Activated CD4-positive, alpha-beta T cell treated with anti-CD3 and anti-CD28 coated beads, Interleukin-2, amount 50 U/mL, for 24 hours (primary cell): ENCODE measurements at regions not wholly inside any gene's neighbourhood (a gene's known extent, or its start where the extent isn't known, plus 50 kb on each side); places are given as distances from the start of the nearest gene placed in this dataset.
"Not testable (repeated sequence)": the region's sequence is repeated elsewhere in the genome, so short reads cannot be mapped to it uniquely, and the experiment has no call there.

ENCODE experiments used
- DNase-seq, 2 donors: peaks; one replicate each; pipeline ENCODE4 v3.0.0-alpha.2; 2020; ENCODE audit warnings: low read depth in 1 of 2, low spot score in 1 of 2

DNA sequence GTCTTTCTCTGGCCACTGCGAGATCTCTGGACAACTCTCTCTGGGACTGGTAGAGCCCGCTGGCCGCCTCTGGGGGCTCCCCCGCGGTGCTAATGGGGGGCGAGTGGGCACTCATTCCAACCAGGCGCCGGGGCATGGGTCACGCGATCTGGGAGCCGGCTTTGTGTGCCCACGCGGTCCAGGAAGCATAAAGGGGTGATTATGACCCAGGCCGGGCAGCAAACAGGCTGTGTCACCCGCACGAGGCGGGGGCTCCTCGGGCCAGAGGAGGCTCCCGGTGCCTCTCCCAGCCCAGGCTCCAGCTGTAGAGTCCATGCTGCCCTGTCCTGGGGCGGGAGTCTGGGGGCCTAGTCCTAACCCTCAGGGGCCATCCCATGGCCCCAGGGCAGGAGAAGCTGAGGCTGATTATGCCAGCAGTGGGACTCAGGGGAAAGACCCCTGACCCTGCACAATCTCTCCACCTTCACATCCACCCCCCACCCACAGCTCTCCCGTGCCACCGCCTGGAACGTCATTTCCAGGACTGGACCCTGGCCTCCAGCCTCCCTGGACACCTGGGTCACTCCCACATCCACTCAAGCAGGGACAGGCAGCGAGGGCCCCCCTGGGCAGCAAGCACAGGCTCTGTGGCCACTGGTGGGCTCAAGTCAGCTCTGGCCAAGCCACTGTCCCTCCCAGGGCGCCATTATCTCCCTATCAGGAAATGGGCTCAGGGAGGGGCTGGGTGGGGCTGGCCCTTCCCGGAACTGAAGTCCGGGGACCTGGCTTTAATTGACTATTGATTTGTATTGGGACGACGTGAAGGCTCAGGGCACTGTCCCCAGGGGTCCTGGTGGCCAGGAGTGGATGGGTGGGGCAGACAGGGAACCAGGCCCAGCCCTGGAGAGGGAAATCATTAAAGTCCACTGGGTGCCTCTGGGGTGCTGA is 50.0 kb downstream of the PTPRS start:
- DNase-seq: no peak

DNA sequence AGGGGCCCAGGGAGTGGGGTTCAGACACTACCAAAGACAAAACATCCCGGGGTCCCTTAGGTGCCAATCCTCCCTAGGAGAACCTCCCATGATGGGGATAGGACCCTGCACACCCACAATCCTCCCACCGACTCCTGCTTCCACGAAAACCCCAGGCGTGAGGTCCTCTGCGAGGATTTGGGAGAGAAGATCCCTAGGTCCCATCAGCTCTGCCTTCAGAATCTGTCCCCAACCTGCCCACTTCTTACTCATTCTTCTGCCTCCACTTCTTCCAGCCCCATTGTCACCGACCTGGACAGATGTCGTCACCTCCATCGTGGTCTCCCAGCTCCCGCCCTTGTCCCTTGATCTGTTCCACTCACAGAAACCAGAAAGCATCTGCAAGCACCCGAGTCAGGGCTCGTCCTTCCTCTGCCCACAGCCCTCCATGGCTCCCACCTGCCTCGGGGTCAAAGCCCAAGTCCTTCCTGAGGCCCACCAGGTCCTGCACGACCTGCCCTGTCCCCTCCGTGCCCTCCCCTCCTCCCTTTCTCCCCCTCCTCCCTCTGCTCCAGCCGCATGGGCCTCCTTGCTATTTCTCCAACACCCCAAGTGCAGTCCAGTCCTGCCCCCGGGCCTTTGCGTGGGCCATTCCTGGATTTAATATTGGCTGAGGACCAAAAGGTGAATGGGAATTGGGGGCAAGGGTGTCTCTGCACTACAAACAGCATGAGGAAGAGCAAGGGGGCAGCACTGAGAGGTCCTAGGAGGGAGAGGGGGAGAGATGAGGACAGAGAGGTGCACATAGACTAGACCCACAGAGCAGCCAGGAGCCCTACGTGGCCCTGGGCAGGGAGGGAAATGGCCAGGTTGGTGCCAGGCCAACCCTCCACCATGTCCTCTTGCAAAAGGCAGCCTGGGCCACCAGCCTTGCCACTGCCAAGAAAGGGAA is 51.3 kb downstream of the PTPRS start:
- DNase-seq: no peak

DNA sequence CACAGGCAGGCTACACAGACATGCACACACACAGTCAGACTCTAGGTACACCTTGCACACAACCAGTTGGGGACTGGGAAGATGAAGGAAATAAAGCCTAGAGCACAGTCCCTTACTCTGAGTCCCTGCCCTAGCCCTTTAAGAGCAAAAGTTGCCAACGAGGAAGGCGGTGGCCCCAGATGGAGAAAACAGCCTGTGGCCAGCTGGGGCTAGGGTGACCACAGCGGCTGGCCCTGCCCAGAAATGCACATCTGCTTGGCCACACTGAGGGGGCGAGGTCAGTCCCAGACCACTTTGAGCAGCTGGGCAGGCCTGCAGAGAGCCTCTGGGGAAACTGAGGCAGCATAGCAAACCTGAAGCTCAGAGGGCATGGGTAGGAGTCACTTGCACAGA is 52.3 kb downstream of the PTPRS start:
- DNase-seq: no peak

DNA sequence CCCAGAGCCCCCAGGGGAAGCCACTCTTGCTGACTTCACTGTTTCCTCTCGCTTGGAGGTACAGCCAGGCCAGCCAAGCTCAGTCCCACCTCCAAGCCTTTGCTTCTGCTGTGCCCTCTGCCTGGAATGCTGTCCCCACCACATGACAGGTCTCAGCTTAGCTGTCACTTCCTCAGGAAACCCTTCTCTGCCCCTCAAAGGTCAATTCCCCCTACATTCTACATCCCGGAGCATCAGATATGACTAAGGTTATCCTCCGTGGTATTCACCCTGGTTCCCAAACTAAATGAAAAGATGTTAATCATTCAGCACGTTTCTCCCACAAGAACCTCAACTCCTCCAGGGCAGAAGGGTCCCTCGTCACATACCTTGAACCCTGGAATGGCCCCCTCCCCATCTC is 53.5 kb downstream of the PTPRS start:
- no peak for DNase-seq

DNA sequence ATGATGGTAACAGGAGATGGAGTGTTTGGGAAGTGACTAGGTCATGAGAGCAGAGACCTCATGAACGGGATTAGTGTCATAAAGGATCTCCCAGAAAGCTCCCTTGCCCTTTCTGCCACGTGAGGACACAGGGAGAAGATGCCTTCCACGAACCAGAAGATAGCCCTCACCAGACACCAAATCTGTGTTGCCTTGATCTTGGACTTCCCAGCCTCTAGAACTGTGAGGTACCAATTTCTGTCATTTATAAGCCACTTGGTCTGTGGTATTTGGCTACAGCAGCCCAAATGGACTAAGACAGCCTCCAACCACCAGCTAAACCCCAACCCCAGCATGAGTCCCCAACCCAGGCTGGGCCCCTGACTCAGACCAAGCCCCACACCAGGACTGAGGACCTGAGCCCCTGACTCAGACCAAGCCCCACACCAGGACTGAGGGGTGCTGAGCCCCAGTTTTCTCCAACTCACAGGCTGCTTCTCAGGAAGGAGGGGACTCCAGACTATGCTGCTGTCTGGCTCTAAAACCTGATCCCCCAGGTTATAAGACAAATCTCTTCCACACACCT is 54.1 kb downstream of the PTPRS start:
- no peak for DNase-seq

DNA sequence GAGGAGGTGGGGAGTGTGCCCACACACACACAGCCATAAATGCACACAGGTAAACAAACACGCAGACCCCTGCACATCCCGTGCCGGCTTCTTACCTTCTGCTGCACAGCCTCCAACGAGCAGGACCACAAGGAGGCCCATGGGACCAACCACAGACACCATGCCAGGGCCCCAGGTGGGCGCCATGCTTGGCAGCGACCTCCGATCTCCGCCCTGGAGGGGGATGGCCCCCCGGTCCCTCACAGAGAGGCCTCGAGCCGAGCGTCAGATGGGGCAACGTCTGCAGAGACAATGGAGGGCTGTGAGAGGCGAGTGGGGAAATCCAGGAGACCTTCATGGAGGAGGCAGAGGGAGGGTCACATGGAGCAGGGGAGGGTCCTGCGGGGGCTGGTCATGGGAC is 54.7 kb downstream of the PTPRS start:
- no peak for DNase-seq

DNA sequence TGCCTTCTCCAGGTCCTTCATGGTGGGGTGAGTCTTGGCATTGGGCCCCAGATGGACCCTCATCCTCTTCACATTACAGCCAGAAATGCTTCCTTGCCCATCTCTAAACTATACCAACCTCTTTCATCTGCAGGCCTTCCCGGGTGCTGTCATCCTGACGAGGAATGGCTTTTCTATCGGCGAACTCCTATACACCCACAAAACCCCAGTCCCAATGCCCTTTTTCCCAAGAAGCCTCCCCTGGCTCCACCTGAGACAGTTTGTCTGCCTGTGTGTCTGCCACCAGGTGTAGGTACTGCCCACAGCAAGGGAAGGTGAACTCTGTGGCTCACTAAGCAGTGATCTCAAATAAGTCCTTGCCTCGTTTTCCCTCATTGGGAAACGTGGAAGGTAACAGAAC is 55.3 kb downstream of the PTPRS start:
- no peak for DNase-seq

DNA sequence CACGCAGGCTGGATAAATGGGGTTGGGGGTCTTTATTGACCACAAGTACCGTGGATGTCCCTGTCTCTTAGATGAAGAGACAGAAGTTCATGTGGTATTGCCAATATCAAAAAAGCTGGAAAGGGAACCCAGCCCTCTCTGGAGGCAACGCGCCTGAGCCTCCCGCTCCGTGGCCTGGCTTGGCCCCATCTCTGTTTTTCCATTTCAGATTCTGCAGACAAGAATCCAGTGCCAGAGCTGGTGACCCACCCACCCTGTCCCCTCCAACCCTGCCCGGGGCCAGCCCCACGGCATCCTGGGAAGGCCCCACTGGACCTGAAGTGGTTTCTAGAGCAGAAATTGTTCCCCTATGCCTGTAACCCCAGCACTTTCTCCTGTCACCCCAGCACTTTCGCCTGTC is 57.7 kb downstream of the PTPRS start:
- DNase-seq: no peak

DNA sequence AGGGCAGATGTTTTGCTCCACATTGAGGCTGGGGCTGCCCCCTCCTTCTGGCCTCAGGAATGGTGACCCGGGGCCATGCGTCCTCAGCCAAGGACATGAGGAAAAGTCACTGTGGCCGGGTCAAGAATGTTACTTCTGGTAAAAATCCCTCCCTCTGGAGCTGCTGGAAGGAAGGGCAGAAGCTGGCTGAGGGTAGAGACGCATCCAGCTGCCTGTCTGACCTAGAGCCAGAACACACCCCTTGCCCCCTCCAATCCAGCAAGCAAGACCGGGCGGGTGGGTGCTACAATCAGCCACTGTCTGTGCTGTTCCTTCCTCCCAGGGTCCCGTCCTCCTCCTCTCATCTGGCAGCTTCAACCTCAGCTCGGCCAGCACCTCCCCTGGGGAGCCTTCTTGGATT is 59.0 kb downstream of the PTPRS start:
- DNase-seq: no peak

DNA sequence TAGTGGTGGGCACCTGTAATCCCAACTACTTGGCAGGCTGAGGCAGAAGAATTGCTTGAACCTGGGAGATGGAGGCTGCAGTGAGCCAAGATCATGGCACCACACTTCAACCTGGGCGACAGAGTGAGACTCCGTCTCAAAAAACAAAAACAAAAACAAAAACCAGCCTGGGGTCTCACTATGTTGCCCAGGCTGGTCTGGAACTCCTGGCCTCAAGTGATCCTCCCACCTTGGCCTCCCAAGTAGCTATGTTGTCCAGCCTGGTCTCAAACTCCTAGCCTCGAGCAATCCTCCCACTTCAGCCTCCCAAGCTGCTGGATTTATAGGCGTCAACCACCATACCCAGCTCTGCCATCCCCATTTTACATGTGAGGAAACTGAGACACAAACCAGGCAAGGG is 64.9 kb downstream of the PTPRS start:
- DNase-seq: not testable (repeated sequence)

DNA sequence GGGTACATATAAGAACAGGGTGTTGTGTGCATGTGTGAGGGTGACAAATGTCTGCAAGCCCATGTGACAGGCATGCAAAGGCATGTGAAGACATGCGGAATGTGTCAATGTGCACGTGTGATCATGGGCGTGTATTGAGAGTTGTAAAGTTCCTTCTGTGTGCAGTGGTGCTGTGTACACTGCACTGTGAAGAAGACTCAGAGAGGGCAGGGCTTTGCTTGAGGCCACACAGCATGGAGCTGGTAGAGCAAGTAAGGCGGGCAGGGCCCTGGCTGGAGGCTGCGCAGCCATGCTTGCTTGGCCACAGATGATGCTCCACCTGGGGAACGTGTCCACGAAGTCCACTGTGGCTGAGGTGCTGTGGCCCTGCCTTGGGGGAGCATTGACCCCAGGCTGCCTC is 66.8 kb downstream of the PTPRS start:
- DNase-seq: no peak

DNA sequence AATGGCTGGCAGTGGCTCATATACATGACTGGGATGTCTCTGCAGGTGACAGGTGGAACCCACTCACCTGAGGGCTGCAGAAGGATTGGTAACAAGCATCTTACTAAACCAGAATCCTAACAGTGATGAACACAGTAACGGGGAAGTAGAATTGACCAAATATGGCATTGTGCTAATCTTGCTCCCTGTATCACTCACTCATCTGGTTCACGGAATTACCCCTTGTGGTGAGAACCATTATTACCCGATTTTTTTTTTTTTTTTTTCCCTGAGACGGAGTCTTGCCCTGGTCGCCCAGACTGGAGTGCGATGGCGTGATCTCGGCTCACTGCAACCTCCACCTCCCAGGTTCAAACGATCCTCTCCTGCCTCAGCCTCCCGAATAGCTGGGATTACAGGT is 69.5 kb downstream of the PTPRS start:
- DNase-seq: no peak

DNA sequence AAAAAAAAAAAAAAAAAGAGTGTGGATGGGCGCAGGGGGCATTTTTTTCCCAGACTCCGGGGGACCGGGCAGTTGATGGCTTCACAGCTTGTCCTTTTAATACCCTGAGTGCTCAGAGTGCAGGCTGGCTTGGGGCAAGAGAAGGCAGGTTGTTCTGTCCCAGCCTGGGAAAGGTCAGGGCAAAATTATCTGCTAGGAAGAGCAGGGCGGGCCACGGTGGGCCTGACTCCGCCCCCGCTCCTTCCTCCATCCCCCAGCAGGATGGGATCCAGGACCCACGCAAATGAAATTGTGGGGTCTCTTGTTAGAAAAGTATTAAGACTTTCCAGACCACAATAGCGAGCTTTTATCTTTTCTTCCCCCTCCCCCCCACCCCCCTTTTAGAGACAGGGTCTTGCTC is 70.7 kb downstream of the PTPRS start:
- no peak for DNase-seq

DNA sequence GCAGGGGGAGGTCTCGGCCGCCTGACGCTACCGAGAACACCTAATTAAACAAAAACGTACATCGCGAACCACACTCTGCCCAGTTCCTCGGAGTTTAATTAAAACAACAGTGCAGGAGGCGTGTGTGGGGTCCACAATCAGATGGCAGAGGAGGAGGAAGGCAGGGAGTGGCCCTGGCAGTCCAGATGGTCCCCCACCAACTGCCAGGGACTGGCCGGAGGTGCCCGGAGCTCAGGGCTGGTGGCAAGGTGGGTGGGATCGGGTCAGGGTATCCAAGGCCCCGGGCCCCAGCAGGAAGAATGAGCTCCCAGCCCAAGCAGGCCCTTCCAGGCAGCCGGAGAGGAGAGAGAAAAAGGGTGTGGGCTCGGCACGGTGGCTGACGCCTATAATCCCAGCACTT is 71.3 kb downstream of the PTPRS start:
- DNase-seq: no peak

DNA sequence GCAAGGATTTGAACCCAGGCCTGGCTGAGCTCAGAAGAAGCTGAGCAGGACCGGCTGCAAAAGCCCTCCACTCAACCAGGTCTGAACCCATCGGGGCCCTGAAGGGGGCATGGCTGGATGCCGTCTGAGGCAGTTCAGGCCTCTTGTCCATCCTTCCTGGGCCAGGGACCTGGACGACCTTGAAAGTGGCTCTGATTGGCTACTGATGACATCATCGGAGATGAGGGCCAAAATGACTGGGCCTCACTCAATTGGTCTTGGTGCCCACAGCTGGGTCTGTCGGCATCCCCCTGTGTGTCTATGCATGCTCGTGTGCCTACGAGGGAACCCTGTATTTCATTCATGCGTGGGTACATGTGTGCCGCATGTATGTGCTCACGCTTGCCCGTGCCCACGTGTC is 71.8 kb downstream of the PTPRS start:
- DNase-seq: no peak

DNA sequence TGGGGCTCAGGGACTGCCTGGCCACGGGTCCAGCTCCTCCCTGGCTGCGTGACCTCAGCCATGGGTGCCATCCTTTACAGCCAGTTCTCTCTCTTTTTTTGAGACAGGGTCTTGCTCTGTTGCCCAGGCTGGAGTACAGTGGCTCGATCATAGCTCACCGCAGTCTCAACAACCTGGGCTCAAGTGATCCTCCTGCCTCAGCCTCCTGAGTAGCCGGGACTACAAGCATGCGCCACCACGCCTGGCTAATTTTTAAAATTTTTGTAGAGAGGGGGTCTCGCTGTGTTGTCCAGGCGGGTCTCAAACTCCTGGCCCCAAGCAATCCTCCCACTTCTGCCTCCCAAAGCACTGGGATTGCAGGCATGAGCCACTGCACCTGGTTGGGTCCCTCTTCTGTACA is 75.4 kb downstream of the PTPRS start:
- DNase-seq: no peak

DNA sequence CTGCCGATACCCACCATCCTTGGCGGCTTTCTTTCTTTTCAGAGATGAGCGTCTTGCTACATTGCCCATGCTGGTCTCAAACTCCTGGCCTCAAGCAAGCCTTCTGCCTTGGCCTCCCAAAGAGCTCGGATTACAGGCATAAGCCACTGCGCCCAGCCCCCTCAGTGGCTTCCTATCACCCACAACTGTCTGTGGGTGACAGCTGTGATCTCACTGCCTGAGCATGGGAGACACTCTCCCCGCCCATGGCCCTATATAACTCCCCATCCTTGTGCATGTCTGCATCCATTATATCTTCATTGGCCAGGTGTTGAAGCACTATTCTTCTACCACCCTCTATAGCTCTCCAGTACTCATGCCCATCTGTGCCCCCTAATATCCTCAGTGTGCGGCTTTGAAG is 76.2 kb downstream of the PTPRS start:
- no peak for DNase-seq

DNA sequence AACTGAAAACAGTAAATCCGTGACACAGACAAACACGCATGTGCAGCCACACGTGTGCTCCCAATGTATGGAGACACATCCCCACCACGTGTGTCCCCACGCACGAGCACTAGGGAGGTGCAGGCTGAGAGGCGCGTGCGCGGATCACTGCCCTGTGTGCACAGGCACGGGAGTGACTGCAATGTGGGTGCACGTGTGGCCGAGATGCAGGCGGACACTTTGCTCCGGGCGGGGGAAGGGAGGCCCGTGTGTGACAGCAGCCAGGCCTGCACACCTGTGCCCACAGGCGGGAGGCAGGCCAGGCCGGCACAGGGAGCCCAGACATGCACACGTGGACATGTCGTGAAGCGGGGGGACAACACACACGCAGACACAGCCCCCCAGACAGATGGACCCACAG is 77.0 kb downstream of the PTPRS start:
- DNase-seq: no peak

DNA sequence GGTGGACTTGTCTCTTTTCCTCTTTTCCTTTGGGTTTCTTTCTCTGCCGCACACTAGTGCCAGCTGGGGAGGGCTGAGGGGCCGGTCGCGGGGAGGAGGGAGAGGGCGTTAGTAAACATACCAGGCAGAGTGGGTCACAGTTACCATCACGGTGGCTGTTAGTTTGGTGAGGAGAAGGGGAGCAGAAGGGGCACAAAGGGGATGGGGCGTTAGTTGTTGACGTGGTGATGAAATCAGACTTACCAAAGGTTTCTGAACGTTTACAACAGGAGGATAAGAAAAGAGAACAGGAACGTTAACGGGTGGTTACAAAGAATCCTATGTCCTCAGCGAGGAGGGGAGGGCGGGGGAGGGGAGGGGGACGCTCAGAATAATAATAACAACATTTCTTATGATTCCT is 77.9 kb downstream of the PTPRS start:
- no peak for DNase-seq

DNA sequence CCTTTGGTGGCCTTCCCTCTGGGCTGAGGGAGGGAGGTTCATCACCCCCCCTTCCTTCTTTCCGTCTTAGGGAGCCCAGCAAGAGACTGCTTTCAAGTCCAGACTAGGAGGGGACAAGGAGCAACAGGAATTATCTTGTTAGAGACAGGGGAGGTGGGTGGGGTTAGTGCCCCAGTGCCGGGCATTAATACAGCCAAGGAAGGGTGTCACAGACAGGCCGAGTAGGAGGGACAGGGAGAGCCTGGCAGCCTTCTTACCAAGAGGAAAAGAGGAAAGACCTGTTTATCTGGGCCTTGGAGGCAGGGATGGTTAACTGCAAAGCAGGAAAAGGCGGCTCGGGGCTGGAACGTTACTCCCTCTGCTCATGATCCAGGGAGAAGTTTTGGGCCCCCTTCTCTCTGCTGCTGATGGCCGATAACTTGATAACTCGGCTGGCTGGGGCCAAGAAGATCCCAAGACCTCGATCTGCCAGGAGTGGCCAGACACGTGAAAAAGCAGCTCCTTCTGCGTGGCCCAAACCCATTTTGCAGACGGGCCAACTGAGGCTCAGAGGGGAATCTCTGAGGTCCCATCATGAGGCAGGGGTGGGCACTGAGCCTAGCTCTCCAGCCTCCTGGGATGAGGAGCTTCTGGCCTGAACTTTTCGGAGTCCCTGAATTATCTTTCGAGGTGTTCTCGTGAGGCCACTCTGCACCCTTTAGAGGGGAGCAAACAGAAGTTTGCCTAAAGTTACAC is 79.3 kb downstream of the PTPRS start:
- no peak for DNase-seq

DNA sequence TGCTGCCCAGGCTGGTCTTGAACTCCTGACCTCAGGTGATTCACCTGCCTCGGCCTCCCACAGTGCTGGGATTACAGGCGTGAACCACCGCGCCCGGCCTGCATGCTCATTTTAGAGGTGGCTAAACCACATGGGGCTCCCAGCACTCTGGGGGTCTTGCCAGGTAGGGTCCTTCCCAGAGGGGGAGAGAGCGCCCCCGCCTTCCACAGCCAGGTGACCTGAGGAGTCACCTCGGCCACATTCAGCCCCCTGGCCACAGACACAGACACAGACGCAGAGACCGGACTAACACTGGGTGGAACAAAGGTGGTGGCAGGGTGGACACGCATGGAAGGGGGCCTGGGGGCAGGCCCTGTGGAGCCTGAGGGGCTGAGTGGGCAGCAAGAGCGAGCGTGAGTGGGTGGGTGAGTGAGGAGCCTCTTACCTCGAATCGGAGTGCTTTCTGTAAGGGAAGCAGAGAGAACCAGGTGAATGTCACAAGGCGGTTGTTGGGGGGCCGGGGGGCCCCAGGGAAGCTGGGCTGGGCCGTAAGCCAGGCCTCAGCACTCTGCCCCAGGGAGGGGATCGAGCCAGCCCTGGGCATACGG is 80.1 kb downstream of the PTPRS start:
- DNase-seq: no peak
